ENCODE measurements at regions not wholly inside any gene's neighbourhood (a gene's known extent, or its start where the extent isn't known, plus 50 kb on each side); places are given as distances from the start of the nearest gene placed in this dataset.

GRCh38 chr1:38576241-38576640 is 283.3 kb downstream of the RRAGC start:
- H3K9me3 ChIP-seq (ENCODE audit: low read depth) = no peaks in the 10 kb centered on the region
- H3F3A ChIP-seq (ENCODE audit: low read depth) = peaks cover 13% of the 10 kb centered on the region
- DNase-seq (ENCODE audit: low spot score) = no peak
- H3K36me3 Mint-ChIP-seq = no peaks in the 10 kb centered on the region
- no peak overlapping the region for H3K4me3 Mint-ChIP-seq
- no peaks in the 10 kb centered on the region for H4K20me1 ChIP-seq (ENCODE audit: low read depth)
- no peak overlapping the region for H3K9ac ChIP-seq
- H2AFZ ChIP-seq (replicated peaks) = no peak overlapping the region
- H3K27me3 Mint-ChIP-seq (ENCODE audit: insufficient read depth, low read depth) = peaks cover 20% of the 10 kb centered on the region
- TF ChIP-seq EZH2phosphoT487 (IDR thresholded peaks at IDR 0.05) = no peak
- TF ChIP-seq CTCF (IDR thresholded peaks at IDR 0.05) = no peak
- TF ChIP-seq EZH2 (IDR thresholded peaks at IDR 0.05) = no peak
- H3K4me2 ChIP-seq = no peak overlapping the region
- H3K4me1 Mint-ChIP-seq = peaks cover 41% of the 10 kb centered on the region
- H3K4me1 ChIP-seq = peaks cover 13% of the 10 kb centered on the region
- H3K79me2 ChIP-seq (ENCODE audit: low read depth) = no peaks in the 10 kb centered on the region
- H3K27ac ChIP-seq = no peak overlapping the region
- H3K4me3 ChIP-seq = no peak overlapping the region
- no peaks in the 10 kb centered on the region for H3K36me3 ChIP-seq
- no peaks in the 10 kb centered on the region for H3K9me3 Mint-ChIP-seq
- no peak overlapping the region for H3K27ac Mint-ChIP-seq
- H3K27me3 ChIP-seq = peaks cover 51% of the 10 kb centered on the region

GRCh38 chr1:38571726-38572125 is 287.8 kb downstream of the RRAGC start:
- H3K36me3 ChIP-seq = no peaks in the 10 kb centered on the region
- peaks cover 18% of the 10 kb centered on the region for H3K4me1 ChIP-seq
- DNase-seq (ENCODE audit: low spot score) = no peak
- Mint-ChIP-seq H3K4me1 (peaks cover 44% of the 10 kb centered on the region), H3K27ac (peak overlapping the region; percentile 58), H3K36me3 (no peaks in the 10 kb centered on the region), H3K4me3 (peak overlapping the region; percentile 7), H3K27me3 (ENCODE audit: insufficient read depth, low read depth) (peaks cover 29% of the 10 kb centered on the region), H3K9me3 (no peaks in the 10 kb centered on the region)
- H3F3A ChIP-seq (ENCODE audit: low read depth) = peaks cover 7% of the 10 kb centered on the region
- H4K20me1 ChIP-seq (ENCODE audit: low read depth) = no peaks in the 10 kb centered on the region
- H3K4me3 ChIP-seq = no peak overlapping the region
- peak overlapping the region; percentile 24 for H2AFZ ChIP-seq (replicated peaks)
- no peak overlapping the region for H3K4me2 ChIP-seq
- no peaks in the 10 kb centered on the region for H3K9me3 ChIP-seq (ENCODE audit: low read depth)
- H3K27ac ChIP-seq = no peak overlapping the region
- TF ChIP-seq CTCF (IDR thresholded peaks at IDR 0.05) (no peak), EZH2phosphoT487 (IDR thresholded peaks at IDR 0.05) (no peak), EZH2 (IDR thresholded peaks at IDR 0.05) (no peak)
- H3K27me3 ChIP-seq = peaks cover 10% of the 10 kb centered on the region
- H3K79me2 ChIP-seq (ENCODE audit: low read depth) = no peaks in the 10 kb centered on the region
- no peak overlapping the region for H3K9ac ChIP-seq

GRCh38 chr1:38570657-38570975 is 289.0 kb downstream of the RRAGC start:
- TF ChIP-seq EZH2phosphoT487 (IDR thresholded peaks at IDR 0.05) = no peak
- TF ChIP-seq CTCF (IDR thresholded peaks at IDR 0.05) = no peak
- TF ChIP-seq EZH2 (IDR thresholded peaks at IDR 0.05) = no peak
- Histone ChIP-seq H2AFZ (replicated peaks) (no peak overlapping the region), H3K27ac (no peak overlapping the region), H3K27me3 (no peaks in the 10 kb centered on the region), H3K4me3 (no peak overlapping the region), H3K79me2 (ENCODE audit: low read depth) (no peaks in the 10 kb centered on the region), H3K36me3 (no peaks in the 10 kb centered on the region), H3K9me3 (ENCODE audit: low read depth) (no peaks in the 10 kb centered on the region), H3K9ac (no peak overlapping the region), H4K20me1 (ENCODE audit: low read depth) (no peaks in the 10 kb centered on the region), H3K4me2 (no peak overlapping the region), H3K4me1 (peaks cover 18% of the 10 kb centered on the region), H3F3A (ENCODE audit: low read depth) (peaks cover 7% of the 10 kb centered on the region)
- Mint-ChIP-seq H3K9me3 (no peaks in the 10 kb centered on the region), H3K27me3 (ENCODE audit: insufficient read depth, low read depth) (peaks cover 29% of the 10 kb centered on the region), H3K36me3 (no peaks in the 10 kb centered on the region), H3K4me3 (no peak overlapping the region), H3K27ac (peak overlapping the region; percentile 61), H3K4me1 (peaks cover 44% of the 10 kb centered on the region)
- no peak for DNase-seq (ENCODE audit: low spot score)
